NCI-H2196 (cell line): ENCODE measurements at regions not wholly inside any gene's neighbourhood (a gene's known extent, or its start where the extent isn't known, plus 50 kb on each side); places are given as distances from the start of the nearest gene placed in this dataset.

ENCODE experiments used
- DNase-seq: peaks from one replicate; lab custom pipeline; 2025; ENCODE audit not compliant: unreplicated experiment; lab: John Stamatoyannopoulos, UW

DNA sequence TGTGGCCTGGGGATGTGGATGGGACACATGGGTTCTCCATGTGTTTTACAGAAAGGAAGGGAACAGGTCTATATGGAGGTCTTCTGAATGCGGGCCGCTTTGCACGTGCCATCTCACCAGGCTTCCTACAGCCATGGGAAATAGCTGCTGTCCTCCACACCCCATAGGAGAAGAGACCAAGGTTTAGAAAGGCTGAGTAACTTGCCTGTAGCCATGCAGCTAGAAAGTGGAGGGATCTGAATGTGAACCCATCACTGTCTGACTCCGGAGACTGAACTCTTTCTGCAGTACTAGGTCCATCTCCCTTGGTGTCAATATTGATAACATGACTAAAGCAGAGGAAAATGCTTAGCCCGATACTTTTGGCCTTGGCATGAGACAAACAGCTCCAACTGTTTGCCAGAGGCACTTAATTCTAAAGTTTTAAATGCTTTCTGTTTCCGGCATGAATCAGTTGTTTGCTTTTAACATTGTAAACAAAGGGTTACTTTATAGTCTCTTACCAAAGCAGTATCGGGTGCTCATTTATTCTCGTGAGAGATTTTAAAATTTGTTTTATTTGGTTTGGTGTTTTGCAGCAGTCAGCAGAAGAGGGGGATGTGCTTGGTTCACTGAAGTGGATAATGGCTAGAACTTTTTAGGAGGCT, 64.8 kb upstream of the LOXL4 start:
- peak; percentile 41 for DNase-seq

DNA sequence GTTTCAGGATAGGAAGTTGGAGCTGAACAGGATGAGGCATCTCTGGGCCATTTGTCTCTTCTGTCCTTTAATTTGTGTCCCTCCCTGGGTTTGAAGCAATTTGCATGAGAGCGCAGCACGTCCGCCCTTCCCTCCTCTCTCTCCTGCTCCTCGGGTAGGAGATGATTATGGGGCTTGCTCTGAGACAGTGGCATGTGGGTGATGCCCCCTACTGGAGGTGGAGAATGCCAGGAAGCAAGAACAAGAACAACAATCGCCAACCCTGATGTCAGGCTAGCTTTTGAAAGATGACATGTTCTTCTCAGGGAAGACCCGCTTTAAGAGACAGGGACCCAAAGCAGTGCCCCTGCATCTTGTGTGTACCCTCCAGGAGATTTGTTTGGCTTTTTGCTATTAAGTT, 63.9 kb upstream of the LOXL4 start:
- DNase-seq, result no peak

DNA sequence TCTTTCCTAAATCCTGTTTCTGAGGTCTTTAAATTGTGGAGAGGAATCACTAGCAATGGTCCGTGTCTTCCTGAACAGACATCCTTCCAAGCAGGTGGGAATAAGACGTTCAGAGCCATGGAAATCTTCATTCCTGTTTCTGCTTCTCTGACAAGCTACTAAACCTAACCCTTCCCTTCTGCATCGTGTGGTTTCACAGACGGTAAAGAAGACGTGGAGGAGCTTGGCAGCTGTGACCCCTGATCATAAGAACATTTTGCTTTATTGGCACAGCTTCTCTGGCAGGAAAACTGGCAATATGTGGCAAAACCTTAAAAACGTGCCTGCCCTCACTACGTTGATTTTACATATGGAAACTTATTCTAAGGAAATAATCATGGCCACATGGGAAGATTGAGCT, 63.0 kb upstream of the LOXL4 start:
- no peak for DNase-seq

DNA sequence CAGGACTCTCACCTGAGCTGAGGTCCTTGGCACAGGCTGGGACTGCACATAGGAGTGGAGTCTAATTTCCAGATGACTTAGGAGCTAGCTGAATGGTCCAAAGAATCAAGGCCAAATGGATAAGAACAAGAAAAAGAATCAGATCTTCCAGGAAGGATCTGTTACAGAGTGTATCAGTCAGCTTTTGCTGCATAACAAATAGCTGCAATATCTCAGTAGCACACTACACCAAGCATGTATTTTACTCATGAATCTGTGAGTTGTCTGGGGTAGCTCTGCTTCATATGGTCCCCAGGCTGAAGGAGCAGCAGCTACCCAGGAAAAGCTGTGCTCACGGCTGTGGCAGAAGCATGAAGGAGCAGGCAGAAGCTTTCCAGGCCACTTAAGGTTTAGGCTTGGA, 60.6 kb upstream of the LOXL4 start:
- no peak for DNase-seq

DNA sequence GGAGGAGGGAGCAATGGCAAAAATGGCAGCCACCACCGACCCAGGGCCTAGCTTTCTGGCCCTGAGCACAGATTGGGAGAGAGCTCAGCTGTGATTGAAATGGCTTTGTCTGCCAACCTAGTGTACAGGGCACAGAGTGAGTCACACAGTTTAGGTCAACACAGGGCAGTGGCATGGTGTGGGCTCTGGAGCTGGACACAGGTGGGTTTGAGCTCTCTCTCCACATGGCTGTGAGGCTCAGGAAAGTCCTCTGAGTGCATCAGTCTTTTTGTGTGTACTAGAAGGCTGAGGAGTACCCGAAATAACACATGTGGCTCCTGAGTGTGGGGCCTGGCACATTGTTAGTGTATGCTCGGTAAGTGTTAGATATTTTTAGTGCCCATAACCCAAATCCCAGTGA, 60.2 kb upstream of the LOXL4 start:
- DNase-seq, result no peak

DNA sequence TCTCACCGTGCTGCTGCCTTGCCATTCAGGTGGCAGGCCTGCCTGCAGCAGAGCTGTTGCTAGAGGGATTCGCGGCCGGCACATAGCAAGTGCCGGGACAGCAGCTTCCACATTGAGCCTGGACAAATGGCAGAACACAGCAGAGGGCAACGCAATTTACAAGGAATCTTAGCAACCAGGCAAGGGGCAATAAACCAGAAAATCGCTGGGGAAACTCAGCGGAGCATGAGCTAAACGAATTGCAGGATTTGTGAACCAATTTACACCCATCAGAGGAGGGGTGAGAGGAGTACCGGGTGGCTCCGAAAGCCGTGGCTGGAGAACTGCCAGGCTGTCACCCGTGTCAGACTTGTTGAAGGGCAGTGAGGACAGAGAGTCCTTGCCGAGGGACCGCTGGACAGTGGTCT, 58.6 kb upstream of the LOXL4 start:
- DNase-seq, result no peak

DNA sequence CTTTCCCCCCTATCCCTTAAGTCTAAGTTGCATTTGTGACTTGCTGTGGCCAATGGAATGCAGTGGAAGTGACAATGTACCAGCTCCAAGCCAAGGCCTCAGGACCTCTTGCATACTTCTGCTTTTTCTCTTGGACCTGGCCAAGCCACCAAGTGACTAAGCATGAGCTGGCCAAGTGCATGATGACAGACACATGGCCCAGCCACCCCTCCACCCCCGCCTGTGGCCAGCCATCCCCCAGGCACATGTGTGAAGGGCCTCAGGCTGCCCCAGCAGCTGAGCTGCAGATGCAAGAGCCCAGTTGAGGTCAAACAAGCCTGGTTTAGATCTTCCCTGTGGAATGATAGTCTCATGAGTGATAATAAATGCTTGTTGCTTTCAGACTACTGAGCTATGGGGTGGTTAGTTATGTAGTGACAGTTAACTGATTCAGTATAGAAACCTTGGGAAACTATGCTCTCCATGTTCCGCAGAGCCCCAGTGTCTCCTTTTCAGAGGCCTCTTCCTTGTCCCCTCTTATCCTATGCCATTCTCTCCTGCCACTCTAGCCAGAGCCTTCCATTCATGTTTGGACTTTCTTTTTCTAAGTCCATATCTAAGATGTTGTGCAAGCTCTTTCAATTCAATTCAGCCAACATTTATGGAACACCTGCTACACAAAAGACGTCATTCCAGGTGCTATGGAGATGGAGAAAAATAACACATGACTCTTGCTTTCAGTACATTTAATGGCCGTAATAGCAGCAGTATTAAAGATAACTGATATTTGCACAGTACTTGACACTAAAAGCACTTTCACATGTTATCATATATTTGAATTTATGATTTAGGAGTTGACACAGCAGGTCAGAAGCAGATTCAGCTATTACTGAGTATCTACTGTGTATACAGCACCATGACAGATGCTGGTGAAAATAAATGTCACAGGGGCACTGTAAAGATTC, 55.5 kb upstream of the LOXL4 start:
- DNase-seq, result peak; percentile 32

DNA sequence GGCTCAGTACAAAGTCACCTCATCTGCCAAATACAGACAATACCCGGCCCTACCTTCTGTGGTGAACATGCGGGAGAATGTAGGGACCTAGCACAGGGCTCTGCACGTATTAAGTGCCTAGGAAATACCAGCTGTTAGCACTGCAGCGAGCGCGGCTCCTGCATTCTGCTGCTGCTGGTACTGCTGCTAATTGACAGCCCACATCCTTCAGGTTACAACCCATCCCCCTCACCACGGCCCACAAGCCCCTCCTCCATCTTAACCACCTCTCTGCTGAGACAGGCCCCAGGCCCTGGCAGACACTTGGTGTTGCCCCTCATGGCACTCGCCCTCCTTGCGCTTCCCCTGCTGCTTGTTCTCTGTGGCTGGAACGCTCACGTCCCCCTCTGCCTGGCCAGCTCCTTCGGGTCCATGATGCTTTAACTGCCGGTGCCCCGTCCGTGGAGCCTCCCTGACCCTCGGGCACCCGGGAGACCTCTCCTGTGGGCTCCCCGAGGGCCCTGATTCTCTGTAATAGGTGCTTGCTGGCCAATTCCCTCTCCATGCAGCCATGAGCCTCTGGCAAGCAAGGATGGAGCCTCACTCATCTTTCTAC, 53.3 kb upstream of the LOXL4 start:
- DNase-seq, result no peak

DNA sequence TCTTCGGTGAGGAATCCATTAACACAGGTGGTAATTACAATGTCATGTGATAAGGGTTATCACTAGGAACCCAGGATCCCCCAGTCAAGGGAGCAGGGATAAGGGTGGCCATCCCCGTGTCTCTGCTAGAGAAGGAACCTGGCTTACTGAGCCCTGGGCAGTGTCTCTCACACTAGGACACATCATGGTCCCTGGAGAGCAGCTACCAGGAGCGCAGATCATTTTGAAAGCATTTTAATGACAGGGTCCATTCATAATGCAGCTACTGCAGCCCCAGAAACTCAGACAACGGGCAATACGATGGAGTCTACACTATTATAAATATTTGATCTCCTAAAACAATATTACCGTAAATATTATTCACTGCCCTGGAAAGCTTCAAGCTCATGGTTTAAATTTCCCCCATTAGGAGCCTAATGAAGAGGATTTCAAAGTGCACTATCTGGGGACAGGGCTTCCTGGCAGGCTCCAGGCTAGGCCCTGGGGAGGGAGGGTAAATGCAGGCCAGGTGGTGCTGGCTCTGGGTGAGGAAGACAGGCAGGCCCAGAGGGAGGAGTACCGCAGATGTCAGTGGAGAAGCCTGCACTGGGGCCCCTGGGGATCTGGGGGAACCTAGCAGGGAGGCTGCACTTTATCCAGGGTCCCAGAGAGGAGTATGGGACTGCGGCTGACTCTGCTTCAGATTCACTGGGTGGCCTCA, 52.6 kb upstream of the LOXL4 start:
- no peak for DNase-seq

- DNase-seq, result no peak
Measured at GRCh38 chr10:98318861-98319260, 50.9 kb upstream of the LOXL4 start.
